HG03066 (cell line): ENCODE measurements at regions not wholly inside any gene's neighbourhood (a gene's known extent, or its start where the extent isn't known, plus 50 kb on each side); places are given as distances from the start of the nearest gene placed in this dataset.
"Not testable (repeated sequence)": the region's sequence is repeated elsewhere in the genome, so short reads cannot be mapped to it uniquely, and the experiment has no call there.

Source experiments
- ATAC-seq: cut with Tn5 transposase; IDR thresholded peaks from one replicate; pipeline ENCODE4 v1.9.1; 2021; ENCODE audit warnings: low read depth; ENCODE audit not compliant: unreplicated experiment

DNA sequence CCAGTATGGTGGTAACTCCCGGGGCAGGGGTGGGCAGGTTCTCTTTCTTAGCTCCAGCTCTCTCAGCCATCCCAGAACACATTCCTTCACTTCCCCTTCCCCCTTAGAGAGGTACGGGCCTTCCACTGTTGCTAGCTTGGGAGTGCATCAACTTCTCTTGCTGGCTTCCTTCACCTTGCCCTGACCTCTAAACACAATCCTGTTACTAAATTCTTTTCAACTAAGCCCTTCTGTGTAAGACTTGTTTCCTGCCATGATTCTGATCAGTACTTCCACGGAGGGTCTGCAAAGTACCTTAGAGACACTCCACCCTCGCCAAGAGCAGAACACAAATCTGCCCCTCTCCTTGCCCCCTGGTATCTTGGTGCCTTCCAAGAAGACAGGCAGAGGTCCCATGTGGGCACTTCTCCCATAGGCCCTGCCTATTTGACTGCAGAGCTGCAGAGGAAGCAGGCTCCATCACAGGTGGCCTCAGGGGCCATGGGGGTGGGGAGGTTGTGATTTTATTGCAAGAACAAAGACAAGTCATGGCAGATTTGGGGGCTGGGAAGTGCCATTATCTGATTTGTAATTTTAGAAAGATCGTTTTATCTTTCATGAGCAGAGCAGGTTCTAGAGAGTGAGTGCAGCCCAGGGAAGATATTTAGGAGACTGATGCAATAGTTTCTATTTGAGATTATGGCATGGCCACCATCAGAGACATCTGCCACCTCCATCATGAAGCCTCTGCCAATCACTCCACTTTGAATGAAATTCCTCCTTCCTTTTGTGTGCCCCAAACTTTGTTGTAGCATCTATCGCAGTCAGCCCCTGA is 182.5 kb upstream of the JUN start:
- no peak for ATAC-seq

DNA sequence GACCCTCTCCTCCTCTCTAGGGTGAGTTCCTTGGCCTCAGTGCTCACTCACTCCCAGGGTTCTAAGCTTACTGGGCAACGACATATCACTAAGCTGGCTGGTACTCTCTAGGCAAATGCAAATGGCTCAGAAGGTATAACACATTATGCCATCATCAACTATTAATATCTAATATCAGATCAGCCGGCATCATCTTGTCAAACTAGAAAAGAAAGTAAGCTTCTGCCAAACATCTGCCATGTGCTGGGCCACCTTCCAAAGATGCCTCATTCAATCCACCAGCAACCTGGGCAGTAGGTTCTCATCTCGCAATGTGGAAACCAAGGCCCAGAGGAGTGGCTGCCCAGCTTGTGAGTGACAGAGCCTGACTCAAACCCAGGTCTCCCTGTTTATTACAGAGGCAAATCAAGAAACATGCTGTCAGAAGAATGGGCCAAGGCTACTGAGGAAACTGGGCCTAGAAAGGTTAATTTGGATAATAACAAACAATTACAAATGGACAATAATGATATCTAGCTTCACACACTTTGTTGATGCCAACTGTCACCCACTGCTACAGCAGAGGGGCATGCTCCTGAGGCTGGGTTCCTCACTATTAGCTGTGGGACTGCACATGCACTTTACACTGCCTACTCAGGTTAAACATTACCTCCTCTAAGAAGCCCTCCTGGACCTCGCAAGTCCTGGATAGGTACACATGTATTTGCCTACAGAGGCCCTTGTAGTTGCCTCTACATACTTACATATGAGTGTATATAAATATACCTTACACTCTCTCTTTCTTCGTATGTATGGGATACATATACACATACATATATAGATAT is 183.3 kb upstream of the JUN start:
- ATAC-seq = no peak

DNA sequence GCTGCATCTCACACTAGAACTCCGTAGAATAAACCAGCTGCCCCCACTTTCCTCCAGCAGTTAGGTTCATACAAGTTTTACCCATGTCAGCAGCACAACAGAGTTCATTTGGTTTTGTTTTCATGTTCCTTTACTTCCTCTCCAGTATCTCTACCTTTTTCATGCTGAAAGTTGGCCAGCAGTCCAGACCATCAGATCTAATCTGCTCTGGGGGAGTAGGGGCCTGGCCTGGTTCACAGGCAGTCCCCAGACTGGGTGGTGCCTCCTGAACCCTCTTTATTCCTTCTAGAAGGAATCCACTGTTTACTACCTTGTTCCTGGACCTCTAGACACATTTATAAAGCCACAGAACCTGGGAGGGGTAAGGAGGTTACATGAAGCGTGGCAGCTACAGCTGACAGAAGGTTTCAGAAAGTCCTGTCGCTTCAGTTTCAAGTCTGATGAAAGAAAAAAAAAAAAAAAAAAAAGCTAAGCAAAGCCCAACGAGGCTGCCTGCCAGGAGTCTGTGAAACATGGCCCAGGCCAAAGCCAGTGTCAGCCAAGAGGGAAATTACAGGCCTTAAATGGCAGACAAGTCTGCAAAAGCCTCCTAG is 184.6 kb upstream of the JUN start:
- ATAC-seq = peak; percentile 92

DNA sequence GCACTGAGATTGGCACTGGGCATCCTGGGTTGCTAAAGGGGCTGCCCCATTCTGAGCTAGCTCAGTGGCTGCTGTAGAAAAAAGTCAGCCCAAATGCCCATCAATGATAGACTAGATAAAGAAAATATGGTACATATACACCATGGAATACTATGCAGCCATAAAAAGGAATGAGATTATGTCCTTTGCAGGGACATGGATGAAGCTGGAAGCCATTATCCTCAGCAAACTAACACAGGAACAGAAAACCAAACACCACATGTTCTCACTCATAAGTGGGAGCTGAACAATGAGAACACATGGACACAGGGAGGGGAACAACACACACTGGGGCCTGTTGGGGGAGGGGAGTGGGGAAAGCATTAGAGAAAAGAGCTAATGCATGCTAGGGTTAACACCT is 185.3 kb upstream of the JUN start:
- ATAC-seq = not testable (repeated sequence)

DNA sequence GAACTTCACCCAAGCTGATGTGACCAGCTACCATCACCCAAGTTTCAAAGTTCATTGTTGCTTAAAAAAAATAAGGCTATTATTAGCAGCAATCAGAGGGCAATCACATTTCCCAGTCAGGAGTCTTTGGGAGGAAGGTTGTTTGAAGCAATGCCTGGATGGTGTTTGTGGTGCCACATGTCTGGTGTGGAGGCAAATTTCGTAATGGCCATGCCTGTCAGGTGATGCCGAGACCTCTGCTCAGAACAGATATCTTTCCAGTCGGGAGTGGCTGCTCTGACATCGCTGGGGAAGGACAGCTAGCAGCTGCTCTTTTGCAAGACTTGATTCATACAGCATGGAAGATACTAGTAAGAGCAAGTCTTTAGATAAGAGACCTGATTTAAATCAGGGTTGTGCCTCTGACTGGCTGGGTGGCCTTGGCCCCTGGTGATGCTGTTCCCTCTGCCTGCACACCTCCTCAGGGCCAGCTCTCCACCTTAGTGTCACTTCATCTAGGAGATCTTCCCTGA is 187.8 kb upstream of the JUN start:
- ATAC-seq = no peak

DNA sequence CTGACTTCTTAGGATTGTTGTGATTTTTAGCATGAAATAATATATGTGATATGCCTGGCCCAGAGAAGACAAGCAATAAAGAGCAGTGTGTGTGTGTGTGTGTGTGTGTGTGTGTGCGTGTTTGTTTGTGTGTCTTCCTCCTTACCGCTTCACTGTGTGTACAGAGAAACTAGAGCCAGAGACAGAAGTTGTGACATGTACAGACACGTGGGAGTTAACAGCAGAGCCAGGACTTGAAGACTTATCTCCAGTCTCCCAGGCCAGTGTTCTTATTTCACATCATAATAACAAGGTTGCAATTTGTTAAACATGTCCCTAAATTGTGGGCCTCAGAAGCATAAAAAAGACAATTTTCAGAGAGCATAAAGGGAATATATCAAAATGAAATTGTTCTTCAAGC is 192.0 kb upstream of the JUN start:
- ATAC-seq = no peak

DNA sequence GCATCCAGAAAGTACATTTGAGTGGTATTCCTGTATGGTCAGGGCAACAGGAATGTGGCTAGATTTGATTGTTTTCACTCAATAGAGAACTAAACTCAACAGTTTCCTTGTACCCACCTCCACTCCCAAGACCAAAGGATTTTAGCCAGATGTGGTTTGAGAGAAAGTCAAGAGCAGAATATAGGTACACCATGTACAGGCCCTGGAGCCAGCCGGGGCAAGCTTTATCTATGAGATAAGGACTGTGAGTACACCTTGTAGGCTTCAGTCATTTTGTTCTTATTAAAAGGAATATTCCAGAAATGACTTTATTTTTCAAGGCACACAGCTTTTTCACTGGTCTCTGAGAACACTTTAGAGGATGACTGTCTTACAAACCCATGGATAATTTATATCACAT is 192.4 kb upstream of the JUN start:
- ATAC-seq = no peak

DNA sequence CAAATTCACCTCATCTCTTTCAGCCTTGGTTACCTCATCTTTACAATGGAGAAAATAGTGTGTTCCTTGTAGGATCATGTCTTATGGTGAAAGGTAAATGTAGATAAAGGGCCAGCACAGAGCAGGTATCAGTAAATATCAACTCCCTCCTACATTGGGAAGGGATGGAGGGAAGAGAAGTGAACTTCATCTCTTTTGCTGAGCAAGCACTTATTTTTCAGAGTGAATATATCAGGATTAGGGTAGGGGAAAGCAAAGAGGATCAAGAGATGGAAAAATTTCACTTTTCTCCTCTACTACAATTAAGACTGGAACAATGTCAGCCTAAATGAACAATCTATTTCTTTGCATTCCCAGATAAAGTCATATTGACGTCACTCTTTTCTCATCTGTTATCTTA is 193.8 kb upstream of the JUN start:
- no peak for ATAC-seq

DNA sequence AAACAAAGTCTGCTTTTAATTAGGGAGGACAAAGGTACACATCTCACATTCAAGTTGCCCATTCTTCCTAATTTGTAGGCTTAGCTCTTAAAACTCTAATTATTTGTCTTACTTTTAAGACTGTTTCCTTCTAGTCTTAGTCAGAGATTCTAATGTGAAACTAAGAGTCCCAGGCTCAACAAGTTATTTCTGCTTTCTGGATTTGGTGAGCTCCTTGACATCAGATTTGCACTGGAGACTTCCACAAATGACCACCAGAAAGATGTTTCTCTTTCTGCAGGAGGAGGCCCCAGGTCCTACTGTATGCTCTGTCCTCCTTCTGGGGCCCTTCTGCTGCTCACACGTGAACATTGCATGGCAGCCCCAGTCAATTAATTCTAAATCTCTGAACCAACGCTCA is 194.2 kb upstream of the JUN start:
- ATAC-seq = no peak

DNA sequence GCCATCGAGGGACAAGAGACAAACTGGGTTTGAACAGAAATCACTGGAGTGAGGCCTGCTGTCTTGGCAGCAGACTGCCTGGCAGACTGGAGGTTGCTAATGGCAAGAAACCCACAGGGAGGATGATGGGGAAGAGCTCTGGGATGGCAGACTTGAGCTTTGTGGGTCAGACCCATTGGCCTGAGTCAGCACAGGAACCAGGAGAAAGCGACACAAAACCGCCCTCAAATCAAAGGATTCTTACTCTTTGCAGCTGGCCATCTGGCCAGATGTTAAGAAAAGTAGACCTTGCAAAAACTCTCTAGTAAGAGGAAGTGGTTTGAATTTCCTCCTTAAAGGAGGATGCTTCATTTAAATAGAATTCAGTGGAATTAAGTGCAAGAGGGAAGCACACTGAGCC is 195.2 kb upstream of the JUN start:
- ATAC-seq = no peak

DNA sequence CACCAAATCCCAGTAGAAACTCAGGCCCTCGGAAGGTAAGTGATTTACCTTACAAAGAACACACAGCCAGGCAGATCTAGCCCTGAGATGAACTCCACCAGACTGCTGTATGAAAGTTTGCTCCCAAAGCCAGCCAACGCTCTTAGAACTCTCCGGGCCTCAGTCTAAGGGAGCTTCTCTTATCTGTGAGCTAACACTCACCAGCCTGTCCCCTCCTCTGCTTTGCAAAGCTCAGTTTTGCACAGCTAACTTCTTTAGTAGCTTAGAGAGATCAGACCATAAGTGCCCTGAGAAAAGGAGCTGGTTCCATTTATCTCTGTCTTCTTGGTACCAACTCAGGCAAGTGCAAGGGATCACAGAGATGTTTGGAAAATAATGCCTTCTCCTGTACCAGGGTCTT is 195.8 kb upstream of the JUN start:
- no peak for ATAC-seq

DNA sequence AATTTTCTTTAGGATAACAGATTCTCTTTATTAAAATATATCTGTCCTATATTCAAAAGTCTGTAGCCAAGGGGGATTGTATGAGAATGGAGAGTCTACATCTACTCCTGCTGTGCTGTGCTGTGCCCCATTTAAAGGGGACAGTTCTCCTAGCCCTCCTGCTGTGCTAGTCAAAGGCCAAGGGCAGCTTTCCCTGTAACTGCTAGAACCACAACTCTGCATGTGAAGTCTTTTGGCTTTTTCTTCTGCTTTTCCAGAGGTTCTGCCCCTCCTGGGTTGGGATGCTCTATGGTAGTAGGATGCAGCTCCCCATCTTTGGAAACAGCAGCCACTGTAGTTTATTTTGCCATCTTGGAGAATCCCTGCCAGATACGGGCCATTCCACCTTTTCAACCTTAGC is 197.5 kb upstream of the JUN start:
- ATAC-seq = no peak

DNA sequence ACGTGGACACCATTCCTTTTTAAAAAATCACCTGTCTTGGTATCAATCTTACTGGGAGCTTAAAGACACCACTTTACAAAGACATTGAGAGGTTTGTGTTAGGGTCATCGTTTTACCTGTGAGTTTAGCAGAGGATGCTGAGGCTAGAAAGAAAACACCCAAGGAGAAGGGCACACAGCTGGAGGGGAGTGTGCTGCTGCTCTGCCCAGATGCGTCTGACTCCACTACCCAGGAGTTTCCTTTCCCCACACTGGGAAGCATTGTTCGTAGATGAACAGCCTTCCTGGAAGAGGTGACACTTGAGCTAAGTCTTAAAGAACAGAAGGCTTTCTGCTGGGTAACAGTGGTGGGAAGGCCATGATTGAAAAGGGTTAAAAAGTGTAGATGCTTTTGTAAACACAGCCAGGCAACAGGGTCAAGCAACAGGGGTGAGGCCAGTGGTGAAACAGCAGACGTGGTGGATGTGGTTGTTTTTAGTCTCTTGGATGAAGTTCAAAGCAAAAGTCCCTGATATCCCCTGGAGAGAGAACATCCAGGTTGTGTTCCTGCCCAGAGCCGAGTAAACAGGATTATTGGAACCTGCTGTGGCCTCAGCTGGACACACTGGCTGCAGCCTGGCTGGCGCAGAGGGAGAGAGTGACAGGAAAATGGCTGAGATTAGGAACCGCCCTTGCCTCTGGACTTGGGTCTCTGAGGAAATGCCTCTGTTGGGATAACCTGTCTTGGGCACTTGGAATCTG is 198.6 kb upstream of the JUN start:
- ATAC-seq = no peak

DNA sequence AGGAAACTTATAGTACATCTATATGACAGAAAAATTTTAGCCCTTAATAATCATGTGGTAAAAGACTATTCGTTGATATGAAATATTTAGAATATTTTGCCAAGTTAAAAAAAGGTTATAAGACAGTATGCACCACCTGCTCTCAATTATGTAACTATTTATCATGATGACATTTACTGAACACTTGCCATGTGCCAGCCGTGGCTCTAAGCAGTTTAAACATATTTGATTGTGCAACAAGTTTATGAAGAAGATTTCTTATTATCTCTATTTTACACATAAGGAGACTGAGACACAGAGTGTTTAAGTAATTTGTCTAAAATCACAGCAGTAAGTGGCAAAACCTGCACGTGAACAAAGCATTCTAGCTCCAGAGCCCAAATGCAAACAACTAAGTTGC is 199.3 kb upstream of the JUN start:
- no peak for ATAC-seq

DNA sequence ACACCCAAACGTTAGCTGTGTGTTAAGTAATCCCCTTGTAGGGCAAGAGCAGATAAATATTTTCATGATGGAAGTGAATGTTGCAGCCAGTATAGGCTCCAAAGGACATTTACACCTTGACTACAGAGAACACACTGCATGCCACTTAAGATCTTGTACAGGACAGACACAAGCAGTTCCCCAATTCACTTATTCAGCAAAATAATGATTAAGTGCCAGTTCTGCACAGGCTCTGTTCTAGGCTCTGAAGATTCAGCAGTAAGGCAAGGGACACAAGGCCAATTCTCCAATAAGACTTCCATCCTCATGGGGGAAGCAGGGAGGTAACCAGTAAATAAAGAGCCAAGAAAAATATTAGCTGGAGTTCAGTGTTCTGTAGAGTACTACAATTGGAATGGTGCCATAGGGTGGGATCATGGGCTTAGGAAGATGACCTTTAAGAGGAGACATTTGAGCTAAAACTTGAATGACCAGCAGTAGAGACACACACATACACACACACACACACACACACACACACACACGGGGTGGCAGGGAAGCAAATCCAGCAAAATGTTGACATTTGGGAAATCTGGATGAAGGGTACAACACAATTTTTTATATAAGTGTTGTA is 199.9 kb upstream of the JUN start:
- ATAC-seq = no peak

DNA sequence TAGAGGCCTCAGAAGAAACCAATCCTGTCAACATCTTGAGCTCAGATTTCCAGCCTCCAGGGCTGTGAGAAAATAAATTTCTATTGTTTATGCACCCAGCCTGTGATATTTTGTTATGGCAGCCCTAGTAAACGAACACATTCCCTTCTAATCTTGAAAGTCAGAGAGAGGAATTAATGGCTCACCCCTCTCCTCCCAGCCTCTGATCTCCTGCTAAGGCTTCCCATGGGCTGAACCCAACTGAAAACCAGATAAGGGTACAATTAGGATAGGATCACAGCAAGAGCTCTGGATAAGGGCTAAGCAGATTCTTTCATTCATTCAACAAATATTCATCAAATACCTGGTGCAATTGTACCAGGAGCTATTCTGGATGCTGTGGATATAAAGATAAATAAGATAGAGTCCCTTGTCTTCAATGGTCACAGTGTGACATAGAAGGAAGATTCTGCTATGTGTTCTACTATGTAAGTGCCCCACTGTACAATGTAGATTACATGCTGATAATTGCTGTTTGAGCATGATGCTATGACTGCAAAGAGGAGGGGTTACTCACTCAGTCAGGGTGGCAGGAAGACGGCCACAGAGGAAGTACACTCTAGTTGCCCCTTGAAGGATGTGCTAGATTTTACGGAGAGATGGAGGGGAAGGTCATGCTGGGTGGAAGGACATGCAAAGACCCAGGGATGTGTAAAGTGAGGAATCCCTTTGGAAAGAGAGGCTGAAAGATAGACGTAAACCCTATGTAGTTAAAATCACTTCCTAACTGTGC is 203.3 kb upstream of the JUN start:
- ATAC-seq = no peak

DNA sequence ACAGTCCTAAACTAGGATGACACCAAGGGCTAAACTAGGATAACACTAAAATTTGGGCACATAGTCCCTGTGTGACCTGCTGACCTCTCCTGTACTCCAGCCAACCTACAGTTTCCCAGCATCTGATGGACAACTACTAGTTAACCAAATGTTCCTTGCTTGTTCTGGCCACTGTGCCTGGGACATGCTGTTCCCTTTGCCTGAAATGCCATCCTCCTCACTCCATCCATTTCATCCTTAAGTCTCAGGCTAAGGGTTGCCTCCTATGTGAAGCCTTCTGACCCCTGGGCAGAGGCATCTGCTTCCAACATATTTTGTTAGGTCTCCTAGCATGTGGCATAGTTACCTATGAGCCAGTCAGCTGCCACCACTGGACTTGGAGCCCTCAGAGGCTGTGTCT is 204.9 kb upstream of the JUN start:
- no peak for ATAC-seq

DNA sequence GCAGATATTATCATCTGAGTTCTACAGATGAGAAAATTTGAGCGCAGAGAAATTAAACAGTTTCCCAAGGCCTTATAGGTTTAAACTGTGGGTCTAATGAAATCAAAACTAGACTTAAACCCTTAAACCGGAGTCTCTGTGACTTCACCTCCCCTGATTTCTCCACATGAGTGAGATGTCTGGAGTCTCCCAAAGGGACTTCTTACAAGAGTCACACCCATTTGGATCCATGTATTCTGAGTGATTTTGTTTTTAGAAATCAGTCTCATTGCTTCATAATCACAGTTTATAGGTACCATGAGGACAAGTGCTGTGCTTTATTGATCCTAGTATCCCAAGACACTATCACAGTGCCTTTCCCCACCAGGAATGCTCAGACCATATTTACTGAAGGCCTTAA is 206.0 kb upstream of the JUN start:
- no peak for ATAC-seq

DNA sequence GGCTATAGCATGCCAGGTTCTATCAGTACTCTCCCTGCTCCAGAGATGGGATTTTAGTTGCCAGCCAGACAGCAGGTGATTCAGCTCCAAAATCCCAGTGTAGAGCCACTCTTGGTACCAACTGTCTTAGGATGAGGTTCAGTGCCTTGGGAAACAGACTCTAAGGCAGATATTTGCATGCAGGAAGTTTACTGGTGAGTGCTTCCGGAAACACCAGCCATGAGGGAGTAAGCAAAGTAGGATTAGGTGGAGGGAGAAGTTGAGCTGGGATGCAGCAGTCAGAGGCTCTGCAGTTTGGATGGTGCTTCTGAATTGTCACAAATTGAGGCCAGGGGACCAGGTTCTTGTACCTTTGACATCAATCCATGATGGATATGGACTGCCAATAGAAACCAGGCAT is 207.5 kb upstream of the JUN start:
- no peak for ATAC-seq

DNA sequence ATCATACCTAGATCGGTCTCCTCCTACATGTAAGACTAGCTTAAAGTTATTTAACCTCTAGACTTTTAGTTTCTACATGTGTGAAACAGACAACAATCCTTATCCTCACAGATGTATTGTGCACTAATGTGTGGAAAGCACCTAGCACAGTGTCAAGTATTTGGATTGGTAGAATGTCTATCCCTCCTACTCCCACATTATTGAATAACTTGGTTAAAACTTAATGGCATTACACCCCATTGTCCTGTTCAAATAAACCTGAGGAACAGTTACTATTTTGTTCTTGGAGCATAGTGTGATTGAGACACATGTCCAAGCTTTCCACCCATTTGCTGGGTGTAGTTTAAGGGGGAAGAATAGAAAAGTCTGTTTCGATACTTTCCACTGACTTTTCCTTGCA is 208.8 kb upstream of the JUN start:
- ATAC-seq = no peak
